ENCODE measurements at regions not wholly inside any gene's neighbourhood (a gene's known extent, or its start where the extent isn't known, plus 50 kb on each side); places are given as distances from the start of the nearest gene placed in this dataset.

- TF ChIP-seq ZNF274 (IDR thresholded peaks at IDR 0.05; ENCODE audit: low read length) (no peak), ZNF274 (tag by site-specific recombination; IDR thresholded peaks at IDR 0.05; ENCODE audit: borderline replicate concordance) (no peak), KLF9 (tag by site-specific recombination; IDR thresholded peaks at IDR 0.05; ENCODE audit: low read depth) (no peak), ZNF518A (tag by site-specific recombination; conservative IDR thresholded peaks at IDR 0.05; ENCODE audit: low read depth) (no peak), ZNF146 (tag by site-specific recombination; IDR thresholded peaks at IDR 0.05) (no peak), KLF1 (tag by site-specific recombination; IDR thresholded peaks at IDR 0.05) (no peak), ZNF645 (tag by site-specific recombination; IDR thresholded peaks at IDR 0.05) (no peak), CTCF (tag by site-specific recombination; IDR thresholded peaks at IDR 0.05) (no peak), IKZF3 (tag by site-specific recombination; IDR thresholded peaks at IDR 0.05) (no peak), ZNF624 (tag by site-specific recombination; IDR thresholded peaks at IDR 0.05) (no peak), GLIS1 (tag by site-specific recombination; IDR thresholded peaks at IDR 0.05) (no peak), KLF7 (tag by site-specific recombination; IDR thresholded peaks at IDR 0.05; ENCODE audit: borderline replicate concordance) (no peak), ZNF639 (tag by site-specific recombination; IDR thresholded peaks at IDR 0.05) (no peak), ZSCAN18 (tag by site-specific recombination; IDR thresholded peaks at IDR 0.05) (no peak), ZNF311 (tag by site-specific recombination; IDR thresholded peaks at IDR 0.05; ENCODE audit: borderline replicate concordance) (no peak)
These were observed 358.9 kb upstream of the LRATD1 start for GRCh38 chr2:14273650-14274049.
